ENCODE measurements at regions not wholly inside any gene's neighbourhood (a gene's known extent, or its start where the extent isn't known, plus 50 kb on each side); places are given as distances from the start of the nearest gene placed in this dataset.
A peak's percentile ranks its signal among the peaks of the same experiment; 100 is the strongest.
"Not testable (repeated sequence)": the region's sequence is repeated elsewhere in the genome, so short reads cannot be mapped to it uniquely, and the experiment has no call there.

DNA sequence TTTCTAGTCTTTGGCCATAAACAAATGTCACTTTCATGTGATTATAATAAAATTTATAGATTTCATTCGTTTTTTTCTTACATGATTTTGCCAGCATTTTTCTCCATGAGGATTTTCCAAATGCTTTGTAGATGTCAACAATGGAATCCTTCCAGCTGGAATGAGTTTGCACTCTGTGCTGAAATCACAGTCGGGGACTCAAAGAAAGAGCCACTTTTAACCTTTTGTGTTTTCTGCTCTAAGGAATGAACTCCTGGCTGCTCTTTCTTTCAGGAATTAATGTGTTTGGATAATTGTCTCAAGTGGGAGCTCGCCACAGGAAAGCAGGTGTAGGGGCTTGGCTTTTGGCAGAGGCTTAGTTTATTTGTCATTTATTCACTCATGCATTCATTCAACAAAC is 372.3 kb upstream of the SALL1 start:
- DNase-seq: no peak

DNA sequence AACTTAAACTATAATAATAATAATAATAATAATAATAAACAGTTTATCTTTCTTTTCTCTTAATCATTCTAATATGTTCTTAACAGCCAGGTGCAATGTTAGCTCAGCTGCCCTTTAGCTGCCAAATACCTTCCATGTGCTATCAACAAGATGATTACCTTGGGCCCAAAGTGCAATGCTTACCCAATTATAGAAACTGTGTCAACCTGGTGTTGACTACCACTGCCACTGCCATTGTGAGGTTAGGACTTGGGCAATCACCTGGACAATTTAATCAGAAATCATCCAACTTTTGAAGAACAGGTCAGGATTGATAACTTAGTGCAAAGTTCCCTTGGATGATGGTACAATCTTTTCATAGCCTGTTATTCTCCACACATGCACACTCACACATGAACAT is 371.8 kb upstream of the SALL1 start:
- DNase-seq: no peak

DNA sequence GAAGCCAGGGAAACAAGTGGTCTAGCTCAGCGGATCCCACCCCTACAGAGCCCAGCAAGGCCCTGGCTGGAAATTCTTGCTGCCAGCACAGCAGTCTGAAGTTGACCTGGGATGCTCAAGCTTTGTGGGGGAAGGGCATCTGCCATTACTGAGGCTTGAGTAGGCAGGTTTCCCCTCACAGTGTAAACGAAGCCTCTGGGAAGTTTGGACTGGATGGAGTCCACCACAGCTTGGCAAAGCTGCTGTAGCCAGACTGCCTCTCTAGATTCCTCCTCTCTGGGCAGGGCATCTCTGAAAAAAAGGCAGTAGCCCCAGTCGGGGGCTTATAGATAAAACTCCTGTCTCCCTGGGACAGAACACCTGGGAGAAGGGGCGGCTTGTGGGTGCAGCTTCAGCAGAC is 365.9 kb upstream of the SALL1 start:
- DNase-seq: not testable (repeated sequence)

DNA sequence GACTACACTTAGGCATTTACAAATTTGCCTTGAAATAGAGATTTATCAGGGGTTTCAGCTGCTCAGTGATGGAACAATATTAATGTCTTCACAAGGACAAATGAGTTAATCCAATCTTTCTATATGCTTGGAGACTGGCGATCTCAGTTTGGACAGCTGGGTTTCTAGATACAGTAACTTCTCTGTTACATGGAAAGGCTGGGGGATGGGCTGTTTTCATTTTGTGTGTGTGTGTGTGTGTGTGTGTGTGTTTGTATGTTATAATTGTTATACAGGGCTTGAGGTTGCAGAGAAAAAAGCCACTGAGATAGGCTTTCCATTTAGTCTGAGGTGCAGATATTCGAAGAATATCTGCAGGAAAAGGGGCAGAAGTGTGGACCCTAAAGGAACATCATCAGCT is 359.3 kb upstream of the SALL1 start:
- DNase-seq: peak in 1 of 2 donors; percentile 18

DNA sequence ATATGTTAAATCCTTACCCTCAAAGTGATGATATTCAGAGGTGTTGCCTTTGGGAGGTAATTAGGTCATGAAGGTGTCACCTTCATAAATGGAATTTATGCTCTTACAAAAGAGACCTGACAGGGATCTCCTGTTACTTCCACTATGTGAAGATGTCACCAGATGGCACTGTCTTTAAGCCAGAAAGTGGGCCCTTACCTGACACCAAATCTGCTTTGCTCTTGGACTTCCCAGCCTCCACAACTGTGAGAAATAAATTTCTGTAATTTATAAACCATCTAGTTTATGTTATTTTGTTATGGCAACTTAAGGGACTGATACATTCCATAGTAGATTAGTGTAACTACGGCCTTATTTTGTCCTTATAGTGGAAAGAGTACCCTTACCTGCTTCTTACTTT is 358.3 kb upstream of the SALL1 start:
- no peak for DNase-seq

DNA sequence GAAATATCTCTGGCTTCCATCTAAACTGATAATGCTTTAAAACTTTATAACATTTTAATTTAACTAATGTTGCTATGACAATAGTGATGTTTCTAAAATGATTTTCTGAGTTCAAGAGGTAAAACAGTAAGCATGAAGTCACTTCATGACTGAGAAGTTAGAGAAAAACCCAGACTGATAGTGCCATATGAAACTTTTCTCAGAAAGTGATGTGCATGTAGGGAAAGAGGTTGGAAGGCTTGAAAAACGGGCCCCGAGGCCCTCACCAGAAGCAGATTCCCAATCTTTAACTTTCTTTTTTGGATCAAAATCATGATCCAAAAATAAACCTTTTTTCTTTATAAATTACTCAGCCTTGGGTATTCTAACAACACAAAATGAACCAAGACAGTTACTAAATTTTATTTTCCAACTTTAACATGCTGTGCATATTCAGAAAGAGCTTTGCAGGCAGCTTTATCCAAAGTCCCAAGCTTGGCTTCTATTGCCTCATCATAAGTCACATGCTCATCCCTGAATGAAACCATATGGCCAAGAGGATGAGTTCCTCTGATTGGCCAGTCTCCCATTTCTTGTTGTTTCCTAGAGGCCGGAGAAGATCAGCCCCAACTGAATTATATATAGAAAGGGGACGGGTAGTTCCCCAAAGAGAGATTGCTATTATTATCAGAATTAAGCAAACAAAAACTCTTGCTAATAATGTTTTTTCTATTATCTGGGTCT is 357.6 kb upstream of the SALL1 start:
- no peak for DNase-seq

DNA sequence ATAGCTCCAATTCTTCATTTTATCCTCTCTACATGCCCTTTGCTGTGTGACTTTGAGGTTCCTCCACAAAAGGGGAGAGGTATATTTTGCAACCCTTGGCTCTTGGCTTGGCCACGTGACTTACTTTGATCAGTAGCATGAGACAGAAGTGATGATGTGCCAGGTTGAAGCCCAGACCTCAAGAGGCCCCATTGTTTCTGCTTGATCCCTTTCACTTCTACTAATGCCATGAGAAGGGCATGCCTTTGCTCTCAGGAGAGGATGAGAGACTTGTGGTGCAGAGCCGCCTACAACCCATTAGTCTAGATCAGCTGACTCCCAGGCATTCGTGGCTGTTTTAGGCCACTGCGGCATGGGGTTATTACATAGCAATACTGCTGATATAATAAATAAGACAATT is 356.2 kb upstream of the SALL1 start:
- DNase-seq: no peak

DNA sequence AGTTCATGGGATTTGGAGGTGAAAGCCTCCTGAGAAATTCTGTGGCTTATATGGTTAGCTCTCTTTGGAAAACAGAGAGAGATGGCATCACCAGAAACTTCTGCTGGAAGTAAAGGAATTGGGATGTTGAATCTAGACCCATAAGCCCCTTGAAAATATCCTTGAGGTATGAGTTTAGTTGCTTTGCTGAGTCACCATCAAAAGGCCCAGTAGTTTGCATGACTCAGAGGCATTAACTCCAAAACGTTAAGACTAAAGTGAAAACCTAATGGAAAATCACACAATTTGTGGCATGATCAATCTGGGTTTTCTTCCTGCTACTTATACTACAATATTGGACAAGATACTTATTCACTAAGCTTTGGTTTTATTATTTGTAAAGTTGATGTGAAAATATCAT is 349.2 kb upstream of the SALL1 start:
- DNase-seq: no peak

DNA sequence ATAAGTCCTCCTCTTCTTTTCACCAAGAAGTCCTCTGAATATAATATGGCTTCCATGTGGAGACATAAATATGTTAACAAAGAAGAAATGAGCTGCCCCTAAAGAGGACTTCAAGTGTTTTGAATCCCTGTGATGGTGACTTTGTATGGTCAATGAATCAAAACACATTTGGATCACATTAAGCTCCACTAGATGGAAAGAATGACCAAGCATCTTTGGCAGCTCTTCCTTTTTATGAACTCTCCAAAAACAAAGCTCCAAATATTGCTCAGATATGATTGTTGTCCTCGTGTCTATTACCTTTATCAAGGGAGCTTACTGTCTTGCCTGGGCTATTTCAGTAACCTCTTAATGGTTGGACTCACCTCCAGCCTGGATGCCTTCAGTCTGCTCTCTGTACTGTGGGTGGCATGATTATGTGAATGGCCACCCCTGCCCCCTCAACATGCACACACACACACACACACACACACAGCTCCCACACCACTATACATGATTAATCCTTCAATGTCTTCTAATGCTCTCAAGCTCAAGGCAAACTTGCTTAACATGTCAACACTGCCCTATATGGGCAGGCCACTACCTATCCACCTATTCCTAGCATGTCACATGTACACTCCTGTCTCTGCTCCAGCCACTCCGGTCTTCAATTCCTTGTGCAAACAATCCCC is 346.6 kb upstream of the SALL1 start:
- no peak for DNase-seq

DNA sequence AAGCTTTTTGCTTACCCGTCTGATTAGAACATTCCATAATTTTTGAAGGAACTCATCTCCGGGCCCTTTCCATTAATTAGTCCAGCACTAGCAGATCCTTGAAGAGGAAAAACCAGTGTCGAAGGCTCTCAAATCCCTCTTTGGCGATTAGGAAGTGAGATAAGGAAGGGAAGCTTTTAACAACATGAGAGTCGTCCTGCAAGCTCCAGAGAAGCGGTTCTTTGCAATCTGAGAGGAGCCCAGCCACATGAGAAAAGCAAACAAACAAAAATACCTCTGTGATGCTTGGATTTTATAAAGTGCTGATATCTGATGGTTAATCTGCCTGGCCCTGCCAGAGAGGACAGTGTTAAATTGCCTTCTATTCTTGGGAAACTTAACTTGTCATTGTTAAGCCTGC is 339.8 kb upstream of the SALL1 start:
- DNase-seq: no peak

DNA sequence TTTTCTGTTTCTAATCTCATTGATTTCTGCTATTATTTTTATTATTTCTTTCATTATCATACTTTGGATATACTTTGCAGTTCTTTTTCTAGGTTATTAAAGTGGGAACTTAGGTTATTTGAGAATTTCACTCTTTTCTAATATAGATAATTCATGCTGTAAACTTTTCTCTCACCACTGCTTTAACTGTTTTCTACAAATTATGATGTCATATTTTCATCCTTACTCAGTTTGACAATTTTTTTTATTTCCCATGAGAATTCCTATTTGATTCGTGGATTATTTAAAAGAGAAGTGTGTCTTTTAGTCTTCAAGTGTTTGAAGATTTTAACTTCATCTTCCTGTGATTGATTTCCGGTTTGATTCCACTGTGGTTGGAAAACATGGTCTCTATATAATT is 336.8 kb upstream of the SALL1 start:
- DNase-seq: no peak

DNA sequence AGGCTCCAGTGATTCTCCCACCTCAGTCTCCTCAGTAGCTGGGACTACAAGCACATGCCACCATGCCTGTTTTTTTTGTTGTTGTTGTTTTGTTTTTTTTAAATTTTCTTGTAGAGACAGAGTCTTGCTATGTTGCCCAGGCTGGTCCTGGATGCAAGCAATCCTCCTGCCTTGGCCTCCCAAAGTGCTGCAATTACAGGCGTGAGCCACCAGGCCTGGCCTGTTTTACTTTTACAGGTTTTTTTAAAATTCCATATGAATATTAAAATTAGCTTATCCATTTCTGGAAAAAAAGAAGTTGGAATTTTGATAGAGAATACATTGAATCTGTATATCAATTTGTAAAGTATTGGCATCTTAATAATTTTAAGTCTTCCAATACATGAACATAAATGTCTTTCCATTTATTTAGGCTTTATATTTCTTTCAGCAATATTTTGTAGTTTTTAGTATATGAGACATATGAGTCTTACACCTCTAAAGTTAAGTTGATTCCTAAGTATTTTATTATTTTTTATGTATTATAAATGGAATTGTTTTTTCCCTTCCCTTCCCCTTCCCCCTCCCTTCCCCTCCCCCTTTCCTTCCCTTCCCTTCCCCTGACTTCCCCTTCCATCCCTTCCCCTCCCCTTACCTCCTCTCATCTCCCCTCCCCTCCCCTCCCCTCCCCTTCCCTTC is 323.5 kb upstream of the SALL1 start:
- DNase-seq: no peak

DNA sequence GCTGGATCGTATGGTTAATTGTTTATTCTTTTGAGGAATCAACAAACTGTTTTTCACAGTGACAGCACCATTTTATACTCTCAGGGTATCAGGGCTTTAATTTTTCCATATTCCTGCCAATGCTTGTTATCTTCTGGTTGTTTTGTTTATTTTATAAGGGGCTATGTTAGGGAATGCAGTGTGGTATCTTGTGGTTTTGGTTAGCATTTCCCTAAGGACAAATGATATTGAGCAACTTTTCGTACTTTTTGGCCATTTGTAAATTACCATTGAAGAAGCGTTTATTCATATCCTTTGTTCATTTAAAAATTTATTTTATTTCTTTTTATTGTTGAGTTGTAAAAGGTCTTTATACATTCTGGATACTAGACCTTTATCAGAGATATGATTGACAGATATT is 322.0 kb upstream of the SALL1 start:
- DNase-seq: no peak

DNA sequence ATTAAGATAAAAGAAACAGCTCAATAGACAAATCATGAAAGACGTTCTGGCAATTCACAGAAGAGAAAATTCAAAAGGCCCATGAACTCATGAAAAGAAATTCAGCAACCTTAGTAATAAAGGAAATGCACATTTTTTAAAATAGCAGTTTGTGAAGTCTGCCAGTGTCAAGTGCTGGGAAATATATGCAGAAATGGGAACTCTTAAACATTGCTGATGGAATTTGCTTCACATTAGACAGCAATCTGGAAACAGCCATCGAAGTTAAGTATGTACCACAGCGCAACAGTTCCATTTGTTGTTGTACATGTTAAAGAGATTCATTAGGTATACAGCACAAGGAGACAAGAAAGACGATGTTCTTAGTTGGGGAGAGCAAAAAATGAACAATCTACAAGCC is 319.4 kb upstream of the SALL1 start:
- DNase-seq: no peak

DNA sequence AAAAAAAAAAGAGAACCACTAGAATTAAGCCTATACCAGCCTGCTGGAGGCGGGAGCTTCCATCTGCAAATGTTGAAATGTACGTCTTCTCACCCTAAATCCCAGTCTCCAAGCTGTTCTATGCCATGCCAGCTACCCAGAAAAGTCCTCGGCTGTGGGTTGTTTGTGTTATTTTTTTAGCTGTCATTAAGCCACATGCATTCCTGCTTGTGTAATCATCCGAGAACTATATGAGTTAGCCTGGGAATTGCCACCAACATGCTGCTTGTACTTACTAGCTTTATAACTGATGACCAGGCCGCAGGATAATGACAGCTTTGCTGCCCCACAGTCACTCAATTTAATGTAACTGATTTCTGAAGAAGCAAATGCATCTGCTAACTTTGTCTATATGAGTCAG is 313.9 kb upstream of the SALL1 start:
- no peak for DNase-seq

DNA sequence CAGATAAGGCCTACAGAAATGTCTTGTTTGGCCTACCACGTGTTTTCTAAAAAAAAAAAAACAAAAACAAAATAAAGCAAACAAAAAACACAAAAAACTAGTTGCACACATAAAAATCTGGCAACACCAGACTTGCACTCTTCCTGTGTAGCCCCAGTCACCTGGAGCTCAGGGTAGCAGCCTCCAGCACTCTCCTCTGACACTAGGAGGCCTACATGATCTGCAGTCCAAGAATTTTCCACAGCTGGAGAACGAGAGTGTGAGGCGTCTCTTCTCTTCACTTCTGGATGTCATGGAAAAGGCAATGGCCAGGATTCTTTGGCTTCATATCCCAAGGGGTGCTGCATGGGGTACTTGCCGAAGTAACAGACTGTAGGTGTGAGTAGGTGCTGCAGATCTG is 310.2 kb upstream of the SALL1 start:
- no peak for DNase-seq

DNA sequence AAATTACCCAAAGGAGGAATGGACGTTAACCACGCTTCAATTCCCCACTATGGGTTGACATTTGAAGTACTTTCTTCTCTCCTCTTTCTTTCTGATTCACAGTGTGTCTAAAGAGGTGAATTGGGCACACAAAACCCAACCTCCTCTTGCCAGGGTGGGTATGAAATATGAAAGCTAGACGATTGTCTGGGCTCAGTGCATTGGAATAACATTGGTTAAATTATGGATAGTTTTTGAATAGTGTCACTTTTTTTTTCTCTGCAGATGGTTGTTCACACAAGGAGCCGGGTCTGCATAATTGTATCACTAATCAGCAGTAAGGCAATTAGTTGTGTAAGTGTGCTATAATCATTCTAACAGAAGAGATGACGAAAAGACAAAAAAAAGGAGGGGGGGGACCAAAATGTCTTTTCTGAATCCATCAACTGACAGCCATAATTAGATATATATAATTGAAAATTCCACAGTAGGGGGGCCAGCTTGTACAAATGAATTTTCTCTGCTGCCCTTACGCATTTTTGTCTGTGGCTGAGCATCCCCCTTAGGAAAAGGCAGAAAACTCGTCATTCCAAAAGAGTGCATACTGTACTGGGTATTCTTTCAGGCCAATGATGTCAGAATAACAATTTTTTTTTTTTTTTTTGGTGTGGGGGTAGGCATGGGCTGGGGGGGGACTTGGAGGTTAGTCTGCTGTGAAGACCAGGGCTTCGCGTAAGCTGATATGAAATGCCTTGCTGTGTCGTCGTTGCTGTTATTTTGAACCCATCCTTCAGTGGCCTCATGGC is 307.5 kb upstream of the SALL1 start:
- DNase-seq: no peak

DNA sequence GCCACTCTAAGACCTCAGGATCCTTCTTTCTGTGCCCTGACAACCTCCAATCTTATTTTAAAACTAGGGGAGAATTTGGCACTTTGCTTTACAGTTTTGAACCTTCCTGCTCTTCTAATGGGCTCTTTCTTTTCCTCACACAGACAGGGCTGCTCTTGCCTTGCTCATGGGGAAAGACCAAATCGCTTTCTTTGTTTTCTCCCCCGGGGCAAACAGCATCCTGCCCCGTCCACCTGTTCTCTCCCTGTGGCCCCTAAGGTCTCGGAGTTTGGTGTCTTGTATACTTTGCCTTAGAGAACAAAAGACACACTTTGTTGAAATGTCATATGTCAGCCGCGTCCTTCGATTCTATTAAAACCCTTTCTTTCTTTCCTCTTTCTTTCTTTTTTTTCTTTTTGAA is 306.7 kb upstream of the SALL1 start:
- DNase-seq: no peak

DNA sequence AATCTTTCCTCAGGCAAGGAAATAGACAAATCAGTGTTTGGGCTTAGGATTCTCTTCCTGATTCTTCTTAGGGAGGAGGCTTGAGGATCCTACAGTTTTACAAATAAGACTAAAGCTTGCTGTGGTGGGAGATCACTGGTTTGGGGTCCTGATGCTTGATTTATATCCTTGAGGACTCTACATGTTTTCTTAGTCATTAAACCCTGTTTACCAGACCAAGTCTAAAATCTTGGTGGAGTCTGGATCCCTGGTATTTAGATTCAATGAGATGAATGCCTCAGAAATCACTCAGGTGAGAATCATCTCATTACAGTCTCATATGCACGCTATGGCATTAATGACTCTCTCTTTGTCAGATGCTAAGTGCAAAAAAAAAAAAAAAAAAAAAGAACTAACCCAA is 304.3 kb upstream of the SALL1 start:
- DNase-seq: no peak

DNA sequence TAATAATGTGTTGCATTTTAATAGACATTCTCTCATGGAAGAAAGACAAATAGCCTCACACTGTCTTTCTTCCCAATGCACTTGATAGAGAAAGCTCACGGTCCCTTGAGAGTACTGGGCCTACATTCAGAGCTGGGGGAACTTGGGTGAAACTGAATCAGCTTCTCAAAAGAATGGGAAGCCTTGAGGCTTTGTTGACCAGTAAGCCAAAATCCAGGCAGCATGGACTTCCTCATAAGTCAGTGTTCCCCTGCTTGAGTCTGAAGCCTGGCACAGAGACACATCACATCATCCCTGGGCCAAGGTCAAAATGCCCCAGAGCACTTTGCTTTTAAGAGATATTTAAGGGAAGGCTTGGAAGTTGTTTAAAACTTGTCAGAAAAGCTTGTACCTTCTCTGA is 302.2 kb upstream of the SALL1 start:
- no peak for DNase-seq

DNA sequence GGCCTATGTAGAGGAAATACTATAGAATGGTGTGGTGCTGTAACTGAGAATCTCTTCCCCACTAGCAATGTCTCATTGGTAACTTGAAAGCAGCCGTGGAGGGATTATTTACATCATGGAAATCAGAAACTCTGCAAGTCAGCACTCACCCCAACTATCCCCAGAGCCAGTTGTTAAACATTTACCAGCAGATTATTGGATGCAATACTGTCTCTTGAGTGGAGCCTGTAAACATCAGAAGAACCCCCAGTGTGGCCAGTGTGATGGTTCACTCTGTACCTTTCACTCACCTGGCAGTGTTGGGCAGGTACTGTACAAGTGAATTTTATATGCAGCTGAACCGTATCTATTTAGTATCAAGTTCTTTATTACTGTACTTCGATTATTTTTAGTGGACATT is 299.8 kb upstream of the SALL1 start:
- no peak for DNase-seq

DNA sequence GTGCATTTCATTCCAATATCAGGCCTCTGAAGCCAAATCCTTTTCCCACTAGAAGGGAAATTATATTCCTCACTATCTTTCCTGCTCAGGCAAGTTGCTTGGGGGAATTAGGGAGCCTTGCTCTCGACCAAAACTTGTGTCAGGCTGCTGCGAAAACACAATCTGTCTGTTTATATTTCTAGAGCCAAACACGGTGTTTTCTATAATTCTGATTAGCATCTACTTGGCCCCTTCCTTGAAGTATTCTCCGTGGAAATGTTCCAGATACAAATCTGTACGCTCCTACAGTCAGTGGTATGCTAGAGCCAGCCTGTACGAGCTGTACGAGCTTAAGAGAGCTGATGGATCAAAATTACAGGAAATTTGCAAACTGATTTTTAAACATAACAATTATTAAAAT is 299.3 kb upstream of the SALL1 start:
- no peak for DNase-seq

DNA sequence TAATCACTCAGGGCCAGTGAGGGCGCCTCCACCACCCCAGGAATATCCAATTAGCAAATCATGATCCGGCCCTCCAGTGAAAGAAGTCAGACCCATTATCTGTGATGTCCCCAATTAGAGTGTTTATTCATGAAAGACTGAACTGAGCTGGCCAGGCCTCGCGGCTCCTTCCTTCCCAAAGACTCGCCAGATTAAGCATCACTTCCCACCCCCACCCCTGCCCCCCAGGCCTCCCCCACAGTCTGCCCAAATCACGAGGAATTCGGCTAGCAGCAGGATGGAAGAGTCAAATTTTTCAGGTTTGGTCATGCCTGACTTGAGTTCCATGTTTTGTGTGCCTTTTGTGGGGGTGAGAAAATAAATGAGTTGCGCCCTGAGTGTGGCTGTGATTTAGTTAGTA is 298.4 kb upstream of the SALL1 start:
- DNase-seq: no peak

DNA sequence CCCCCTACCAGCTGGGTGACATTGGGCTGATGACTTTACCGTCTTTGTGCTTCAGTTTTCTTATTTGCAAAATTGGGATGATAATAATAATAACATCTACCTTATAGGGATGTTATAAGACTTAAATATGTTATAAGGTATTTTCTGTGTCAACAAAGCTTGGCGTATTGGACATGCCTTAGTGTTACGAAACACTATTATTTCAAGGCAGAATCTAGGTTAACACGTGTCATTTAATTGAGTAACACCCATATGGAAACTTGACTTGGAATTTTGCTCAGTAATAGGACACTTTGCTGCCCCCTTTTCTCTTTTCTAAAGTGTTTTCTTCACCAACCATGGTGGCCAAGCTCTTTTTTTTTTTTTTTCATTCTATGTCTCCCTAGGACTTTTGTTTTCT is 294.2 kb upstream of the SALL1 start:
- DNase-seq: no peak

All from hippocampal formation (tissue), 2 donors.